ENCODE measurements at regions not wholly inside any gene's neighbourhood (a gene's known extent, or its start where the extent isn't known, plus 50 kb on each side); places are given as distances from the start of the nearest gene placed in this dataset.

DNA sequence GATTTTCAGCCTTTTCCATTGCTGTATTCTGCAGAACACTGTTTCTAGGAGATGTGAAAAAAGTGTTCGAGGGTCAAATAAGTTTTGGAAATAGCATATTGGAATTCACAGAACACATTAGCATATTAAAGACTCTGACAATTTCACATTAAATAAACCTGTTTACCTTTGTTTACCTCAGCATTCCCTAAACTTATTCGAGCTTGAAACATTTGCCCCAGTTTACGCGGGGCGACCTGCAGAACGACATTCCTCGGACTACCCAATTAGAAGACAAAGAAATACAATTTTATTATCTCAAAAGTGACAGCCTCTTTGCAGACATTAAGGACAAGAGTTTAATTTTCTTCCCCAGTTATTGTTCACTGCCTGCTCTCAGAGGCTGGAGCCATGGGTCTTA lies 110.3 kb upstream of the NFIB start:
- intact Hi-C loops (cut with DNase I): no loop called here
- DNase-seq (ENCODE audit: low spot score in 2 of 2): no peak
- Histone ChIP-seq H3K4me1 (peaks cover 0 to 3% of the 10 kb centered on the region in 2 donors), H3K36me3 (no peaks in the 10 kb centered on the region), H3K4me3 (no peak overlapping the region), H3K27ac (no peak overlapping the region), H3K27me3 (no peaks in the 10 kb centered on the region), H3K9me3 (no peaks in the 10 kb centered on the region)
- TF ChIP-seq, protein P1, sequence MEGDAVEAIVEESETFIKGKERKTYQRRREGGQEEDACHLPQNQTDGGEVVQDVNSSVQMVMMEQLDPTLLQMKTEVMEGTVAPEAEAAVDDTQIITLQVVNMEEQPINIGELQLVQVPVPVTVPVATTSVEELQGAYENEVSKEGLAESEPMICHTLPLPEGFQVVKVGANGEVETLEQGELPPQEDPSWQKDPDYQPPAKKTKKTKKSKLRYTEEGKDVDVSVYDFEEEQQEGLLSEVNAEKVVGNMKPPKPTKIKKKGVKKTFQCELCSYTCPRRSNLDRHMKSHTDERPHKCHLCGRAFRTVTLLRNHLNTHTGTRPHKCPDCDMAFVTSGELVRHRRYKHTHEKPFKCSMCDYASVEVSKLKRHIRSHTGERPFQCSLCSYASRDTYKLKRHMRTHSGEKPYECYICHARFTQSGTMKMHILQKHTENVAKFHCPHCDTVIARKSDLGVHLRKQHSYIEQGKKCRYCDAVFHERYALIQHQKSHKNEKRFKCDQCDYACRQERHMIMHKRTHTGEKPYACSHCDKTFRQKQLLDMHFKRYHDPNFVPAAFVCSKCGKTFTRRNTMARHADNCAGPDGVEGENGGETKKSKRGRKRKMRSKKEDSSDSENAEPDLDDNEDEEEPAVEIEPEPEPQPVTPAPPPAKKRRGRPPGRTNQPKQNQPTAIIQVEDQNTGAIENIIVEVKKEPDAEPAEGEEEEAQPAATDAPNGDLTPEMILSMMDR (IDR thresholded peaks at IDR 0.05): no peak

DNA sequence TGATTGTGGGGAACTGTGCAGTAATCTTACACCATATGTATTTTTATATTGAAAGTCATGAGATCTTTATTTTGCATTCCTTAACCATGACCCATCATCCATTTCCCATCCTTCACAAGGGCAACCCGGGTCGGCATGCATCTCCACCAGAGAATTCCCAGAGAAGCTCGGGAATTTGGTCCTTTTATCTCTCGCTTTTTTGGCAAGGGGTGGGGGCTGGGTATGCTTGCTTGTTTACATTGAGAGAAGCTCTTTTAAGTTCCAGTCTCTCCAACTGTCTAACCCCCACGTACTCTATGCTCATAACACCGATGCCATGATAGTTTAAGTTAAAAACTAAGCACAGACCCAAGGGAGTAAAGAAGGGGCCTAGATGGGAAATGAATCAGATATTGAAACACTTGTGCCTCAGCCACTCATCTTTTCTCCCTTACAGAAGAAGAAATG lies 109.9 kb upstream of the NFIB start:
- no peak overlapping the region for H3K4me3 ChIP-seq
- intact Hi-C loops (cut with DNase I): no loop called here
- H3K9me3 ChIP-seq: no peaks in the 10 kb centered on the region
- no peaks in the 10 kb centered on the region for H3K27me3 ChIP-seq
- no peak overlapping the region for H3K27ac ChIP-seq
- TF ChIP-seq, protein P1 (IDR thresholded peaks at IDR 0.05): no peak
- no peak for DNase-seq (ENCODE audit: low spot score in 2 of 2)
- no peaks in the 10 kb centered on the region for H3K36me3 ChIP-seq
- peaks cover 0 to 3% of the 10 kb centered on the region in 2 donors for H3K4me1 ChIP-seq

DNA sequence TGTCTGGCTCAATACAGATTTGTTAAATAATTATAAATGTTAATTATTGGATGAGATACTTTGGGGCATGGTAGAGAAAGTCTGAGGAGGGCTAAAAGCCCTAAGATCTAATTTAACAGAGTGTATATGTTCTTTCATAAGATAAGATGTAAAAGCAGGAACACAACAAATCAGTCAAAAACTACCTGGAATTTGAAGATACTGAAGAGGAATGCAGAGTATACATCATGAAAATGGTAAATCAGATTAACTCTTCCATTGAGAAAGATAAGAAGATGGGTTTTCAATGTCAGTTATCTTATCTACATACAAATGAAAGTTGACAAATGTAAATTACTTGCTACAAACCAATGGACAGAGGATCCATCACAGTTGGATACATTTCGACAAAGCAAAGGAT lies 107.3 kb upstream of the NFIB start:
- no peaks in the 10 kb centered on the region for H3K9me3 ChIP-seq
- H3K27ac ChIP-seq: no peak overlapping the region
- no peak for DNase-seq (ENCODE audit: low spot score in 2 of 2)
- intact Hi-C loops (cut with DNase I): no loop called here
- TF ChIP-seq, protein P1 (IDR thresholded peaks at IDR 0.05): no peak
- no peaks in the 10 kb centered on the region for H3K27me3 ChIP-seq
- H3K36me3 ChIP-seq: no peaks in the 10 kb centered on the region
- H3K4me3 ChIP-seq: no peak overlapping the region
- no peaks in the 10 kb centered on the region for H3K4me1 ChIP-seq

DNA sequence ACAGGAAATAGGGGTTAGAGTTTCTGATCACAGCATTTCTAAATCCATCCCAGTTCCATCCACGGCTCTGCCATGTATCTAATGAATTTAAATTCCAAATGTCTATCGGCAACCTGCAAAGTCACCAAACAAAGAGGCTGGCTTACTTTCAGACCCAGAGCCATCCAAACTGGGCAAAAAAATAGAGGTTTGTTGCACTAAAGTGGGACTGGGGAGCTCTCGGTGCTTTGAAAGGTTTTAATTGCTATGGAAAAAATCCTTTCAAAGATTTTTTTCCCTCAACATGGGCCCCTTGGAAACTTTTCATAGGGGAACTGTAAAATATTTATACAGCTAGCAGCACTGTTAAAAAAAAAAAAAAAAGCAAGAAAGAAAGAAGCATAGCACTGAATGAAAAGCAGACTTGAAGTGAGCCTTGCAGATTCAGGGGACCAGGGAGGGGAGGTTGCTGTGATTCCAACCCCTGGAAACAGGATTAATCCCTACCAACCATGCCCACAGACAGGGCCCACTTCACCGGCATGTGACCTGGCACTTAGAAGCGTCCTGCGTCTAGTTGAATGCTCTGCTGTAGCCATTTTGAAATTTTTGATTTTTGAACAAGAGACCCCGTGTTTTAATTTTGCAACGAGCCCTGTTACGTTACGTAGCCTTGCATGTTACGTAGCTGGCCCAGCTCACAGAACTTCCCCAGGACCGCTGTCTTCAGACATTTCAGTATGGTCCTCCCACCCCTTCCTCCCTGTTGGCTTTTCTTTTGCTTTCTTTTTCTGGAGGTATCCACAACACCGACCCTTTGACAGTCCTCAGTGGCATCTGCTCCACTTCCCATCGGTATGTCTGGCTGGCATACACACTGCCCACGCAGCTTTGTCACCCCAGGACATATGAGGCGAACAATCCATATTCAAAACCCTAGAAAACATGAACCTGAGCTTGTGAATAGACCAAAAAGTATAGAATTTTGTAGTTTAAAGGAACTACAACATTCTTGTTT lies 105.3 kb upstream of the NFIB start:
- H3K4me3 ChIP-seq: peak overlapping the region in 1 of 2 donors; percentile 47
- H3K27ac ChIP-seq: no peak overlapping the region
- no peaks in the 10 kb centered on the region for H3K4me1 ChIP-seq
- H3K36me3 ChIP-seq: no peaks in the 10 kb centered on the region
- H3K27me3 ChIP-seq: no peaks in the 10 kb centered on the region
- TF ChIP-seq, protein P1 (IDR thresholded peaks at IDR 0.05): no peak
- no peak for DNase-seq (ENCODE audit: low spot score in 2 of 2)
- intact Hi-C loops (cut with DNase I): no loop called here
- H3K9me3 ChIP-seq: no peaks in the 10 kb centered on the region

DNA sequence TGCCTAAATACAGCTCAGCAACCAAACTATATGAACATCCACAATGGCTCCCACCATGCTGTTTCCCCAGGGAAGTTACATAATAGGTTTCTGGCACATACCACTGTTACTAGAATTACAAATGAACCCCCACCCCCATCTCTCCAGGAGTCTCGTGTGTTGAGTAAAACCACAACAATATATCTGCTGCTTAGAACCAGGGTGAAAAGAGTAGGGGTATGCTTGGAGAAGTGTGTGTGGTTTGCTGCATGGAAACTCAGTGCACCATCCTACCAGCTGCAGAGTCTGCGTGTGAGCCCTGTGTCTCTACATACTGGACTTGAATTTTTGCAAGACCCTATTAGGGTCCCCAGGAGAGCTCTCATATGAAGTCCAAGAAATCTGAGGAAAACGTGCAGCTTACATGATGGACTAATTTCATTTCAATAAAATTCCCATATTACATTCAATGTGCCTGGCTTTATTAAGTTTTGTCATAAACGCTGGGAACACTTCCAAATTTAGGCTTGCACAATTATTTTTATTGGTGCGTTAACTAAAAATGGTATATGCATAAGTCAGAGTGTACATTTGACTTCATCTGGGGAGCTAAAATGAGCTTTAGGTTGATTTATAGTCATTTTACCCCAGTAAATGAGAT lies 104.5 kb upstream of the NFIB start:
- Histone ChIP-seq H3K27me3 (no peaks in the 10 kb centered on the region), H3K36me3 (no peaks in the 10 kb centered on the region), H3K9me3 (no peaks in the 10 kb centered on the region), H3K4me1 (no peaks in the 10 kb centered on the region), H3K27ac (no peak overlapping the region), H3K4me3 (no peak overlapping the region)
- intact Hi-C loops (cut with DNase I): no loop called here
- DNase-seq (ENCODE audit: low spot score in 2 of 2): no peak
- TF ChIP-seq, protein P1 (IDR thresholded peaks at IDR 0.05): no peak
